A549 (cell line): ENCODE measurements at regions not wholly inside any gene's neighbourhood (a gene's known extent, or its start where the extent isn't known, plus 50 kb on each side); places are given as distances from the start of the nearest gene placed in this dataset.

Source experiments
- ATAC-seq, 2 experiments: fragments of 200-7000 bp in 1 of 2; fragments of >200 bp in 1 of 2; cut with Nextera tagmentation in 1 of 2; cut with Tn5 transposase in 1 of 2; 3 replicates each; pipeline versions ENCODE4 v1.8.0 to v1.9.1; 2018 to 2020; ENCODE audit warnings: mild to moderate bottlenecking in 1 of 2, moderate library complexity in 1 of 2
- CTCF ChIA-PET: fragments of 300-600 bp; sonication (Branson Sonifier 250); formaldehyde crosslinking; extraction: SDS; loops from one replicate; lab custom pipeline; 2021; ENCODE audit warnings: antibody characterized with exemption, inconsistent platforms; lab: Yijun Ruan, JAX
- POLR2A ChIA-PET: fragments of 350-600 bp; formaldehyde crosslinking; extraction: SDS; loops from one replicate; lab custom pipeline; 2021; ENCODE audit warnings: antibody characterized with exemption, inconsistent platforms; lab: Yijun Ruan, JAX
- DNase-seq, 2 experiments: peaks; one replicate each; pipeline versions ENCODE4 v3.0.0 to v3.0.0-alpha.2; 2011 to 2016; ENCODE audit warnings: low read depth in 1 of 2, low spot score in 1 of 2
- FAIRE-seq: peaks from 2 replicates; lab custom pipeline; 2011; peaks lifted over from hg19 to GRCh38; lab: Jason Lieb, UNC
- H3K27ac ChIP-seq, 2 experiments: fragments of >200 bp; sonication (Bioruptor Twin); formaldehyde crosslinking; 3 replicates each; pipeline ENCODE4 v1.5.1; 2016 to 2017
- H3K4me1 ChIP-seq: fragments of >200 bp; sonication (Bioruptor Twin); formaldehyde crosslinking; 3 replicates; pipeline ENCODE4 v1.6.1; 2016
- H3K4me2 ChIP-seq: fragments of >200 bp; sonication (Bioruptor Twin); formaldehyde crosslinking; 3 replicates; pipeline ENCODE4 v1.6.1; 2016
- H3K4me3 ChIP-seq: fragments of >200 bp; sonication (Bioruptor Twin); formaldehyde crosslinking; 3 replicates; pipeline ENCODE4 v1.5.1; 2016
- H3K9me3 ChIP-seq: fragments of >200 bp; sonication (Bioruptor Twin); formaldehyde crosslinking; 3 replicates; pipeline ENCODE4 v1.6.1; 2016
- EHMT2 ChIP-seq: fragments of 200-600 bp; sonication (generic); IDR thresholded peaks from 2 replicates; pipeline ENCODE4 v1.6.1; 2016; ENCODE audit warnings: antibody characterized with exemption, low read depth, mild to moderate bottlenecking, moderate library complexity
- FOXS1 ChIP-seq: fragments of 250-450 bp; sonication (Bioruptor Pico); IDR thresholded peaks from 2 replicates; pipeline ENCODE4 v1.5.0; 2020; ENCODE audit warnings: mild to moderate bottlenecking, moderate library complexity
- GATA3 ChIP-seq: IDR thresholded peaks from 2 replicates; pipeline ENCODE4 v1.6.1; 2012; ENCODE audit warnings: borderline replicate concordance
- HEYL ChIP-seq: fragments of 250-450 bp; sonication (Bioruptor Pico); IDR thresholded peaks from 2 replicates; pipeline ENCODE4 v1.8.0; 2021; ENCODE audit warnings: mild to moderate bottlenecking, moderate library complexity
- HOXA7 ChIP-seq: fragments of 250-450 bp; sonication (Bioruptor Pico); IDR thresholded peaks from 2 replicates; pipeline ENCODE4 v1.5.0; 2020; ENCODE audit warnings: mild to moderate bottlenecking, moderate library complexity
- HOXB13 ChIP-seq: fragments of 250-450 bp; sonication (Bioruptor Pico); IDR thresholded peaks from 2 replicates; pipeline ENCODE4 v1.5.0; 2020; ENCODE audit warnings: low read depth, mild to moderate bottlenecking, moderate library complexity
- JUN ChIP-seq, 2 experiments: fragments of >200 bp; sonication (Bioruptor Twin); formaldehyde crosslinking; IDR thresholded peaks; 2 replicates in 1 of 2; 3 replicates in 1 of 2; pipeline ENCODE4 v1.6.1; 2016 to 2017
- MAFK ChIP-seq: fragments of 450-650 bp; IDR thresholded peaks from 2 replicates; pipeline ENCODE4 v1.6.1; 2014; ENCODE audit not compliant: partially characterized antibody
- MAZ ChIP-seq: fragments of 150-350 bp; IDR thresholded peaks from 2 replicates; pipeline ENCODE4 v1.6.1; 2014; ENCODE audit warnings: antibody characterized with exemption, low read depth, low read length, borderline replicate concordance
- MYC ChIP-seq: IDR thresholded peaks from 2 replicates; pipeline ENCODE4 v1.6.1; 2012; ENCODE audit warnings: mild to moderate bottlenecking, inconsistent platforms, low read length, improper control_type of control experiment, borderline replicate concordance
- NFE2L2 ChIP-seq: fragments of 150-350 bp; conservative IDR thresholded peaks from 2 replicates; pipeline ENCODE4 v1.6.1; 2014; ENCODE audit warnings: low read length
- RNF2 ChIP-seq: fragments of 200-600 bp; sonication (generic); IDR thresholded peaks from 2 replicates; pipeline ENCODE4 v1.6.1; 2016; ENCODE audit warnings: low read depth, mild to moderate bottlenecking, antibody characterized with exemption, moderate library complexity, borderline replicate concordance
- SMC3 ChIP-seq: fragments of >200 bp; sonication (Bioruptor Twin); formaldehyde crosslinking; IDR thresholded peaks from 3 replicates; pipeline ENCODE4 v1.6.1; 2018; ENCODE audit warnings: inconsistent platforms
- SREBF2 ChIP-seq: fragments of 450-650 bp; IDR thresholded peaks from 2 replicates; pipeline ENCODE4 v1.6.1; 2014; ENCODE audit warnings: mild to moderate bottlenecking, moderate library complexity
- WGBS: methylation state at CpG from one replicate; pipeline ENCODE4 v1.1.6; 2017; ENCODE audit errors: missing lambda C conversion rate; 5-methylcytosine and 5-hydroxymethylcytosine counted together
- TF ChIP-seq, protein P1 (sequence below): fragments of >200 bp; sonication (Bioruptor Twin); formaldehyde crosslinking; IDR thresholded peaks from 2 replicates; pipeline ENCODE4 v1.6.1; 2016
- TF ChIP-seq, protein P2 (sequence below): fragments of 200-600 bp; sonication (generic); IDR thresholded peaks from 2 replicates; pipeline ENCODE4 v1.6.1; 2016; ENCODE audit warnings: antibody characterized with exemption, mild to moderate bottlenecking, moderate library complexity
- TF ChIP-seq, protein P3 (sequence below): fragments of 250-450 bp; sonication (Bioruptor Pico); IDR thresholded peaks from 2 replicates; pipeline ENCODE4 v1.5.0; 2021; ENCODE audit warnings: mild to moderate bottlenecking, moderate library complexity, borderline replicate concordance
- TF ChIP-seq, protein P4 (sequence below): IDR thresholded peaks from 2 replicates; pipeline ENCODE4 v1.6.1; 2012
- TF ChIP-seq, protein P5 (sequence below): fragments of >200 bp; sonication (Bioruptor Twin); formaldehyde crosslinking; IDR thresholded peaks from 3 replicates; pipeline ENCODE4 v1.6.1; 2016
- TF ChIP-seq, protein P6 (sequence below): fragments of >200 bp; sonication (Bioruptor Twin); formaldehyde crosslinking; IDR thresholded peaks from 3 replicates; pipeline ENCODE4 v1.5.1; 2016

DNA sequence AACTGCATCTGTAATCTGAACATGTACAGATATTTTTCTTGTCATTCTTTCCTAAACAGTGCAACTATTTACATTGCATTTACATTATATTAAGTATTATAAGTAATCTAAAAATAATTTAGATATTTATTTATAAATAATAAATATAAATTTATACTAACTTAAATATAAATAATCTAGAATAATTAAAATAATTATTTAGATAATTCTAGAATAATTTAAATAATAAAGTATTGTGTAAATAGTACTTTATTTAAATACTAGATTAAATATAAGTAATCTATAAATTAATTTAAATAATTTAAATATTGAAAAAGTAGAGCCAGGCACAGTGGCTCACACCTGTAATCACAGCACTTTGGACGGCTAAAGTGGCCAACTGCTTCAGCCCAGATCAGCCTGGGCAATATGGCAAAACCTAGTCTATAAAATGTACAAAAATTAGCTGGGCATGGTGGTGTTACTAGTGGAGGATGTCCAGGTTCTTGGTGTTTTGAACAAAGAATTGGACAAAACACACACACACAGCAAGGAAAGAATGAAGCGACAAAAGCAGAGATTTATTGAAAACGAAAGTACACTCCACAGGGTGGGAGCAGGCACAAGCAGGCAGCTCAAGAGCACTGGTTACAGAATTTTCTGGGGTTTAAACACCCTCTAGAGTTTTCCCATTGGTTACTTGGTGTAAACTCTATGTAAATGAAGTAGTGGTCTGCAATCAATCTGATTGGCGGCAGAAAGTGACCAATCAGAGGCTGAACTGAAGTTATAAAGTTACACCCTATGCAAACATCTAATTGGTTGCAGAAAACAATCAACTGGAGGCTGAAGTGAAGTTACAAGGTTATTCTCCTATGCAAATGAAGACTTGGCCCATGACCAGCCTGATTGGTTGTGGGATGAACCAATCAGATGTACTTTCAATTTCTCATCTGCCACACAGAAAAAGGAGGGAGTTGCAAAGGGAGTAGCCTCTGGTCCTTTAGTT lies 100.2 kb upstream of the SP4 start:
- FAIRE-seq (no peak), DNase-seq (no peak), ATAC-seq (no peak)
- Histone ChIP-seq H3K27ac (no peak overlapping the region), H3K4me1 (no peaks in the 10 kb centered on the region), H3K9me3 (no peaks in the 10 kb centered on the region; the same call in 2 of the 3 replicates), H3K4me3 (no peak overlapping the region), H3K4me2 (peak overlapping the region; percentile 38; the same call in 2 of the 3 replicates)
- TF ChIP-seq, protein P1, sequence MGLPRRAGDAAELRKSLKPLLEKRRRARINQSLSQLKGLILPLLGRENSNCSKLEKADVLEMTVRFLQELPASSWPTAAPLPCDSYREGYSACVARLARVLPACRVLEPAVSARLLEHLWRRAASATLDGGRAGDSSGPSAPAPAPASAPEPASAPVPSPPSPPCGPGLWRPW, result no peak
- no peak for TF ChIP-seq HOXA7 (CRISPR knock-in tag)
- no peak for TF ChIP-seq JUN (IDR thresholded peaks at IDR 0.05)
- TF ChIP-seq, protein P2, sequence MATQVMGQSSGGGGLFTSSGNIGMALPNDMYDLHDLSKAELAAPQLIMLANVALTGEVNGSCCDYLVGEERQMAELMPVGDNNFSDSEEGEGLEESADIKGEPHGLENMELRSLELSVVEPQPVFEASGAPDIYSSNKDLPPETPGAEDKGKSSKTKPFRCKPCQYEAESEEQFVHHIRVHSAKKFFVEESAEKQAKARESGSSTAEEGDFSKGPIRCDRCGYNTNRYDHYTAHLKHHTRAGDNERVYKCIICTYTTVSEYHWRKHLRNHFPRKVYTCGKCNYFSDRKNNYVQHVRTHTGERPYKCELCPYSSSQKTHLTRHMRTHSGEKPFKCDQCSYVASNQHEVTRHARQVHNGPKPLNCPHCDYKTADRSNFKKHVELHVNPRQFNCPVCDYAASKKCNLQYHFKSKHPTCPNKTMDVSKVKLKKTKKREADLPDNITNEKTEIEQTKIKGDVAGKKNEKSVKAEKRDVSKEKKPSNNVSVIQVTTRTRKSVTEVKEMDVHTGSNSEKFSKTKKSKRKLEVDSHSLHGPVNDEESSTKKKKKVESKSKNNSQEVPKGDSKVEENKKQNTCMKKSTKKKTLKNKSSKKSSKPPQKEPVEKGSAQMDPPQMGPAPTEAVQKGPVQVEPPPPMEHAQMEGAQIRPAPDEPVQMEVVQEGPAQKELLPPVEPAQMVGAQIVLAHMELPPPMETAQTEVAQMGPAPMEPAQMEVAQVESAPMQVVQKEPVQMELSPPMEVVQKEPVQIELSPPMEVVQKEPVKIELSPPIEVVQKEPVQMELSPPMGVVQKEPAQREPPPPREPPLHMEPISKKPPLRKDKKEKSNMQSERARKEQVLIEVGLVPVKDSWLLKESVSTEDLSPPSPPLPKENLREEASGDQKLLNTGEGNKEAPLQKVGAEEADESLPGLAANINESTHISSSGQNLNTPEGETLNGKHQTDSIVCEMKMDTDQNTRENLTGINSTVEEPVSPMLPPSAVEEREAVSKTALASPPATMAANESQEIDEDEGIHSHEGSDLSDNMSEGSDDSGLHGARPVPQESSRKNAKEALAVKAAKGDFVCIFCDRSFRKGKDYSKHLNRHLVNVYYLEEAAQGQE, result no peak
- no peak for TF ChIP-seq EHMT2
- no peak for TF ChIP-seq GATA3
- TF ChIP-seq, protein P3, sequence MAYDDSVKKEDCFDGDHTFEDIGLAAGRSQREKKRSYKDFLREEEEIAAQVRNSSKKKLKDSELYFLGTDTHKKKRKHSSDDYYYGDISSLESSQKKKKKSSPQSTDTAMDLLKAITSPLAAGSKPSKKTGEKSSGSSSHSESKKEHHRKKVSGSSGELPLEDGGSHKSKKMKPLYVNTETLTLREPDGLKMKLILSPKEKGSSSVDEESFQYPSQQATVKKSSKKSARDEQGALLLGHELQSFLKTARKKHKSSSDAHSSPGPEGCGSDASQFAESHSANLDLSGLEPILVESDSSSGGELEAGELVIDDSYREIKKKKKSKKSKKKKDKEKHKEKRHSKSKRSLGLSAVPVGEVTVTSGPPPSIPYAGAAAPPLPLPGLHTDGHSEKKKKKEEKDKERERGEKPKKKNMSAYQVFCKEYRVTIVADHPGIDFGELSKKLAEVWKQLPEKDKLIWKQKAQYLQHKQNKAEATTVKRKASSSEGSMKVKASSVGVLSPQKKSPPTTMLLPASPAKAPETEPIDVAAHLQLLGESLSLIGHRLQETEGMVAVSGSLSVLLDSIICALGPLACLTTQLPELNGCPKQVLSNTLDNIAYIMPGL, result no peak
- no peak for TF ChIP-seq SREBF2
- no peak for TF ChIP-seq NFE2L2
- TF ChIP-seq SMC3, result no peak
- no peak for TF ChIP-seq HOXB13 (CRISPR knock-in tag)
- TF ChIP-seq, protein P4, sequence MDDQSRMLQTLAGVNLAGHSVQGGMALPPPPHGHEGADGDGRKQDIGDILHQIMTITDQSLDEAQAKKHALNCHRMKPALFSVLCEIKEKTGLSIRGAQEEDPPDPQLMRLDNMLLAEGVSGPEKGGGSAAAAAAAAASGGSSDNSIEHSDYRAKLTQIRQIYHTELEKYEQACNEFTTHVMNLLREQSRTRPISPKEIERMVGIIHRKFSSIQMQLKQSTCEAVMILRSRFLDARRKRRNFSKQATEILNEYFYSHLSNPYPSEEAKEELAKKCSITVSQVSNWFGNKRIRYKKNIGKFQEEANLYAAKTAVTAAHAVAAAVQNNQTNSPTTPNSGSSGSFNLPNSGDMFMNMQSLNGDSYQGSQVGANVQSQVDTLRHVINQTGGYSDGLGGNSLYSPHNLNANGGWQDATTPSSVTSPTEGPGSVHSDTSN, result no peak
- TF ChIP-seq MAZ, result no peak
- TF ChIP-seq HEYL, result no peak
- no peak for TF ChIP-seq RNF2
- TF ChIP-seq, protein P5, sequence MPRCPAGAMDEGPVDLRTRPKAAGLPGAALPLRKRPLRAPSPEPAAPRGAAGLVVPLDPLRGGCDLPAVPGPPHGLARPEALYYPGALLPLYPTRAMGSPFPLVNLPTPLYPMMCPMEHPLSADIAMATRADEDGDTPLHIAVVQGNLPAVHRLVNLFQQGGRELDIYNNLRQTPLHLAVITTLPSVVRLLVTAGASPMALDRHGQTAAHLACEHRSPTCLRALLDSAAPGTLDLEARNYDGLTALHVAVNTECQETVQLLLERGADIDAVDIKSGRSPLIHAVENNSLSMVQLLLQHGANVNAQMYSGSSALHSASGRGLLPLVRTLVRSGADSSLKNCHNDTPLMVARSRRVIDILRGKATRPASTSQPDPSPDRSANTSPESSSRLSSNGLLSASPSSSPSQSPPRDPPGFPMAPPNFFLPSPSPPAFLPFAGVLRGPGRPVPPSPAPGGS, result no peak
- no peak for TF ChIP-seq FOXS1
- no peak for TF ChIP-seq MYC
- TF ChIP-seq MAFK, result no peak
- TF ChIP-seq, protein P6, sequence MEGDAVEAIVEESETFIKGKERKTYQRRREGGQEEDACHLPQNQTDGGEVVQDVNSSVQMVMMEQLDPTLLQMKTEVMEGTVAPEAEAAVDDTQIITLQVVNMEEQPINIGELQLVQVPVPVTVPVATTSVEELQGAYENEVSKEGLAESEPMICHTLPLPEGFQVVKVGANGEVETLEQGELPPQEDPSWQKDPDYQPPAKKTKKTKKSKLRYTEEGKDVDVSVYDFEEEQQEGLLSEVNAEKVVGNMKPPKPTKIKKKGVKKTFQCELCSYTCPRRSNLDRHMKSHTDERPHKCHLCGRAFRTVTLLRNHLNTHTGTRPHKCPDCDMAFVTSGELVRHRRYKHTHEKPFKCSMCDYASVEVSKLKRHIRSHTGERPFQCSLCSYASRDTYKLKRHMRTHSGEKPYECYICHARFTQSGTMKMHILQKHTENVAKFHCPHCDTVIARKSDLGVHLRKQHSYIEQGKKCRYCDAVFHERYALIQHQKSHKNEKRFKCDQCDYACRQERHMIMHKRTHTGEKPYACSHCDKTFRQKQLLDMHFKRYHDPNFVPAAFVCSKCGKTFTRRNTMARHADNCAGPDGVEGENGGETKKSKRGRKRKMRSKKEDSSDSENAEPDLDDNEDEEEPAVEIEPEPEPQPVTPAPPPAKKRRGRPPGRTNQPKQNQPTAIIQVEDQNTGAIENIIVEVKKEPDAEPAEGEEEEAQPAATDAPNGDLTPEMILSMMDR, result no peak
- ChIA-PET POLR2A (no interaction called here), CTCF (no interaction called here)
- 48% methylated on average over 4 of the region's 4 CpGs for WGBS
